GM19438 (cell line): ENCODE measurements at regions not wholly inside any gene's neighbourhood (a gene's known extent, or its start where the extent isn't known, plus 50 kb on each side); places are given as distances from the start of the nearest gene placed in this dataset.
"Not testable (repeated sequence)": the region's sequence is repeated elsewhere in the genome, so short reads cannot be mapped to it uniquely, and the experiment has no call there.

Experiments used
- ATAC-seq: cut with Tn5 transposase; IDR thresholded peaks from one replicate; pipeline ENCODE4 v1.9.1; 2021; ENCODE audit warnings: low read depth; ENCODE audit not compliant: unreplicated experiment

GRCh38 chr4:13761581-13761980 lies 134.1 kb upstream of the BOD1L1 start:
- ATAC-seq = not testable (repeated sequence)

- ATAC-seq = no peak
These were observed 134.6 kb upstream of the BOD1L1 start for GRCh38 chr4:13762130-13762529.

GRCh38 chr4:13763707-13764106 lies 136.2 kb upstream of the BOD1L1 start:
- no peak for ATAC-seq

GRCh38 chr4:13765539-13765938 lies 138.0 kb upstream of the BOD1L1 start:
- no peak for ATAC-seq

GRCh38 chr4:13766761-13767540 lies 139.4 kb upstream of the BOD1L1 start:
- ATAC-seq = no peak

GRCh38 chr4:13777341-13777740 lies 149.8 kb upstream of the BOD1L1 start:
- no peak for ATAC-seq

- no peak for ATAC-seq
These were observed 150.8 kb upstream of the BOD1L1 start for GRCh38 chr4:13778367-13778766.

- no peak for ATAC-seq
These were observed 154.7 kb upstream of the BOD1L1 start for GRCh38 chr4:13782231-13782630.

- no peak for ATAC-seq
These were observed 156.4 kb upstream of the BOD1L1 start for GRCh38 chr4:13783800-13784411.

GRCh38 chr4:13793020-13793710 lies 165.6 kb upstream of the BOD1L1 start:
- no peak for ATAC-seq

- no peak for ATAC-seq
These were observed 167.5 kb upstream of the BOD1L1 start for GRCh38 chr4:13794819-13795565.

GRCh38 chr4:13797061-13797460 lies 169.5 kb upstream of the BOD1L1 start:
- ATAC-seq = no peak

GRCh38 chr4:13815231-13815630 lies 187.7 kb upstream of the BOD1L1 start:
- no peak for ATAC-seq

- ATAC-seq = no peak
These were observed 188.9 kb upstream of the BOD1L1 start for GRCh38 chr4:13816472-13816871.

- no peak for ATAC-seq
These were observed 194.0 kb upstream of the BOD1L1 start for GRCh38 chr4:13821522-13821921.

GRCh38 chr4:13825822-13826221 lies 198.3 kb upstream of the BOD1L1 start:
- ATAC-seq = not testable (repeated sequence)

- no peak for ATAC-seq
These were observed 201.9 kb upstream of the BOD1L1 start for GRCh38 chr4:13829457-13829856.

- no peak for ATAC-seq
These were observed 202.9 kb upstream of the BOD1L1 start for GRCh38 chr4:13830449-13830848.

- no peak for ATAC-seq
These were observed 205.8 kb upstream of the BOD1L1 start for GRCh38 chr4:13833171-13833804.
